Endothelial cell of umbilical vein (primary cell): ENCODE measurements at regions not wholly inside any gene's neighbourhood (a gene's known extent, or its start where the extent isn't known, plus 50 kb on each side); places are given as distances from the start of the nearest gene placed in this dataset.

ENCODE experiments used
- BruUV-seq: library from RNA; stranded (reverse); fragments of 400-500 nt; replicated peaks from 2 replicates; lab custom pipeline; 2021; lab: Mats Ljungman, UMichigan
- CTCF ChIA-PET: fragments of 300-600, 350-600 bp; sonication (Branson Sonifier 250); formaldehyde crosslinking; loops from one replicate; lab custom pipeline; 2021; ENCODE audit warnings: antibody characterized with exemption, inconsistent platforms; lab: Charles Lee
- POLR2A ChIA-PET: fragments of 300-600, 350-600 bp; sonication (Branson Sonifier 250); formaldehyde crosslinking; loops from one replicate; lab custom pipeline; 2021; ENCODE audit warnings: antibody characterized with exemption, inconsistent platforms; lab: Charles Lee
- DNase-seq: peaks from one replicate; pipeline ENCODE4 v3.0.0-alpha.2; 2011; ENCODE audit warnings: low read depth, low spot score
- FAIRE-seq: peaks from 2 replicates; lab custom pipeline; 2011; peaks lifted over from hg19 to GRCh38; lab: Jason Lieb, UNC
- H2AFZ ChIP-seq: 2 replicates; pipeline ENCODE4 v1.6.0; 2012; ENCODE audit warnings: low read depth, low read length, control low read depth, inconsistent platforms
- H3K27ac ChIP-seq: 2 replicates; pipeline ENCODE4 v1.5.1; 2011; ENCODE audit warnings: low read depth, mild to moderate bottlenecking, control low read depth, low read length, moderate library complexity; ENCODE audit not compliant: insufficient read depth
- H3K27me3 ChIP-seq, 2 experiments: 2 replicates each; pipeline versions ENCODE4 v1.6.0 to v1.6.1; 2011; ENCODE audit warnings: low read length in 2 of 2, mixed read lengths in 1 of 2; ENCODE audit not compliant: control insufficient read depth in 2 of 2, insufficient read depth in 2 of 2
- H3K36me3 ChIP-seq, 2 experiments: 2 replicates in 1 of 2; 3 replicates in 1 of 2; pipeline ENCODE4 v1.5.1; 2011; ENCODE audit warnings: low read length in 2 of 2, mild to moderate bottlenecking in 1 of 2, moderate library complexity in 1 of 2; ENCODE audit not compliant: control insufficient read depth in 2 of 2, insufficient read depth in 2 of 2; ENCODE audit errors: extremely low read depth in 1 of 2
- H3K4me1 ChIP-seq: 3 replicates; pipeline ENCODE4 v1.5.1; 2011; ENCODE audit warnings: mild to moderate bottlenecking, low read length; ENCODE audit not compliant: control insufficient read depth, insufficient read depth; ENCODE audit errors: extremely low read depth
- H3K4me2 ChIP-seq: 2 replicates; pipeline ENCODE4 v1.6.1; 2011; ENCODE audit warnings: low read length, control low read depth, mixed read lengths; ENCODE audit not compliant: insufficient read depth
- H3K4me3 ChIP-seq, 3 experiments: fragments of 200-600 bp in 1 of 3; sonication (generic), shearing (Covaris generic) in 1 of 3; replicated peaks in 1 of 3; 2 replicates each; pipeline ENCODE4 v1.5.1; 2011 to 2016; ENCODE audit warnings: control low read depth in 3 of 3, low read length in 3 of 3, mild to moderate bottlenecking in 2 of 3, inconsistent platforms in 1 of 3, low read depth in 1 of 3, moderate library complexity in 1 of 3; ENCODE audit not compliant: insufficient read depth in 1 of 3
- H3K79me2 ChIP-seq: 2 replicates; pipeline ENCODE4 v1.6.0; 2012; ENCODE audit warnings: low read length, inconsistent platforms; ENCODE audit not compliant: control insufficient read depth, insufficient read depth
- H3K9ac ChIP-seq: replicated peaks from 2 replicates; pipeline ENCODE3; 2011; ENCODE audit warnings: low read length, control low read depth; ENCODE audit not compliant: insufficient read depth; ENCODE audit errors: extremely low read depth
- H3K9me1 ChIP-seq: replicated peaks from 3 replicates; pipeline ENCODE4 v1.6.0; 2011; ENCODE audit warnings: mild to moderate bottlenecking, low read length; ENCODE audit not compliant: control insufficient read depth, insufficient read depth; ENCODE audit errors: extremely low read depth
- H3K9me3 ChIP-seq: replicated peaks from 2 replicates; pipeline ENCODE4 v1.5.1; 2012; ENCODE audit warnings: low read length, inconsistent platforms; ENCODE audit not compliant: control insufficient read depth, insufficient read depth
- H4K20me1 ChIP-seq: replicated peaks from 2 replicates; pipeline ENCODE3; 2011; ENCODE audit warnings: mild to moderate bottlenecking, low read length; ENCODE audit not compliant: control insufficient read depth, insufficient read depth; ENCODE audit errors: extremely low read depth
- CTCF ChIP-seq, 2 donors: IDR thresholded peaks; 1 replicate in 1 of 2; 2 replicates in 1 of 2; pipeline ENCODE4 v1.5.1; 2011; ENCODE audit warnings: low read length in 2 of 2, mild to moderate bottlenecking in 2 of 2, moderate library complexity in 2 of 2, control low read depth in 1 of 2, inconsistent platforms in 1 of 2, low read depth in 1 of 2; ENCODE audit not compliant: insufficient read depth in 1 of 2; ENCODE audit errors: extremely low read depth in 1 of 2
- EZH2 ChIP-seq: IDR thresholded peaks from 2 replicates; pipeline ENCODE4 v1.6.1; 2012; ENCODE audit warnings: borderline replicate concordance, low read depth, mild to moderate bottlenecking, moderate library complexity, low read length, inconsistent platforms; ENCODE audit not compliant: severe bottlenecking
- FOS ChIP-seq: IDR thresholded peaks from 2 replicates; pipeline ENCODE4 v1.6.1; 2011; ENCODE audit warnings: mild to moderate bottlenecking, low read length, moderate library complexity, borderline replicate concordance; ENCODE audit not compliant: insufficient read depth
- GATA2 ChIP-seq: IDR thresholded peaks from 2 replicates; pipeline ENCODE4 v1.7.0; 2011; ENCODE audit warnings: low read depth, mild to moderate bottlenecking, moderate library complexity, mixed read lengths, low read length; ENCODE audit not compliant: insufficient read length, insufficient read depth
- JUN ChIP-seq: IDR thresholded peaks from 2 replicates; pipeline ENCODE4 v1.6.1; 2011; ENCODE audit warnings: borderline replicate concordance, low read depth; ENCODE audit not compliant: insufficient read length, insufficient read depth
- MAX ChIP-seq: IDR thresholded peaks from 2 replicates; pipeline ENCODE4 v1.6.1; 2011; ENCODE audit not compliant: insufficient read depth, insufficient read length
- MYC ChIP-seq: IDR thresholded peaks from one replicate; pipeline ENCODE4 v1.6.1; 2011; ENCODE audit warnings: mild to moderate bottlenecking, low read depth, low read length
- POLR2A ChIP-seq: IDR thresholded peaks from 2 replicates; pipeline ENCODE4 v1.6.1; 2012; ENCODE audit warnings: low read depth, mild to moderate bottlenecking, control low read depth, low read length
- POLR2AphosphoS5 ChIP-seq: IDR thresholded peaks from 2 replicates; pipeline ENCODE4 v1.6.1; 2012; ENCODE audit warnings: low read depth, mild to moderate bottlenecking, control low read depth, low read length, moderate library complexity; ENCODE audit not compliant: insufficient read depth
- dilution Hi-C: fragments of 300-500 bp; cut with MboI; formaldehyde crosslinking; loops from one replicate; pipeline ENCODE4 v1.15.0; 2019; ENCODE audit warnings: low sequenced_read_pairs; ENCODE audit not compliant: extremely low pct_ligation_motif_present
- intact Hi-C: fragments of 100-400 bp; cut with micrococcal nuclease; formaldehyde crosslinking; loops from one replicate; pipeline ENCODE4 v1.10.0; 2022

DNA sequence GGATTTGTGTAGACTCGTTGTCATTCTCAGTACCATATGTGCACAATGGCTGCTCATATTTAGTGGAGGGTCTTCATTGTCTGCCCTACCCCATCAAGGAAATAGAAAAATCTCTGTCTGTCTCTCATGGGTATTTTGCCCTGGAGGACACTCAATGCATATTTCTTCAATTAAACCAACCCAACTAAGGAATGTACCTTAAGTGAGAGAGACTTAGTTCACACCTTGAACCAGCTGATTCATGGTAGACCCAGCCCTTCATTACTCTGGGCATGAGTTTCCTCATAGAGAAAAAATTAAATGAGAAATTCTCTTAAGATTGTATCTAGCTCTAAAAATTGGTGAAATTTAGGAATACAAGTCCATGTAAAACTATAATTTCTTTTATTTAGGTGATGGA lies 107.1 kb upstream of the PLEKHG7 start:
- Histone ChIP-seq H3K27ac (no peak overlapping the region), H3K9me1 (no peaks in the 10 kb centered on the region), H3K79me2 (no peaks in the 10 kb centered on the region), H3K4me2 (no peak overlapping the region), H3K4me3 (no peak overlapping the region), H3K4me1 (peaks cover 12% of the 10 kb centered on the region), H4K20me1 (no peaks in the 10 kb centered on the region), H3K27me3 (no peaks in the 10 kb centered on the region), H3K36me3 (no peaks in the 10 kb centered on the region), H3K9me3 (no peaks in the 10 kb centered on the region), H2AFZ (no peak overlapping the region), H3K9ac (no peak overlapping the region)
- ChIA-PET CTCF (no interaction called here), POLR2A (no interaction called here)
- FAIRE-seq (no peak), DNase-seq (no peak)
- no peak for TF ChIP-seq JUN
- TF ChIP-seq POLR2AphosphoS5: no peak
- TF ChIP-seq MYC: no peak
- TF ChIP-seq CTCF (IDR thresholded peaks at IDR 0.05; ENCODE audit: extremely low read depth in 1 of 2, insufficient read depth in 1 of 2, low read depth in 1 of 2, low read length in 2 of 2): no peak
- TF ChIP-seq POLR2A: no peak
- no peak for TF ChIP-seq FOS
- no peak for TF ChIP-seq MAX
- TF ChIP-seq GATA2: no peak
- no peak for TF ChIP-seq EZH2
- intact Hi-C loops: loop anchor here (2.0 kb wide), 1 partner anchor 57 kb away; no protein-coding TSS in a partner anchor
- dilution Hi-C loops: no loop called here
- no TSS peak for BruUV-seq
